ENCODE measurements at regions not wholly inside any gene's neighbourhood (a gene's known extent, or its start where the extent isn't known, plus 50 kb on each side); places are given as distances from the start of the nearest gene placed in this dataset.

- TF ChIP-seq, protein P1, sequence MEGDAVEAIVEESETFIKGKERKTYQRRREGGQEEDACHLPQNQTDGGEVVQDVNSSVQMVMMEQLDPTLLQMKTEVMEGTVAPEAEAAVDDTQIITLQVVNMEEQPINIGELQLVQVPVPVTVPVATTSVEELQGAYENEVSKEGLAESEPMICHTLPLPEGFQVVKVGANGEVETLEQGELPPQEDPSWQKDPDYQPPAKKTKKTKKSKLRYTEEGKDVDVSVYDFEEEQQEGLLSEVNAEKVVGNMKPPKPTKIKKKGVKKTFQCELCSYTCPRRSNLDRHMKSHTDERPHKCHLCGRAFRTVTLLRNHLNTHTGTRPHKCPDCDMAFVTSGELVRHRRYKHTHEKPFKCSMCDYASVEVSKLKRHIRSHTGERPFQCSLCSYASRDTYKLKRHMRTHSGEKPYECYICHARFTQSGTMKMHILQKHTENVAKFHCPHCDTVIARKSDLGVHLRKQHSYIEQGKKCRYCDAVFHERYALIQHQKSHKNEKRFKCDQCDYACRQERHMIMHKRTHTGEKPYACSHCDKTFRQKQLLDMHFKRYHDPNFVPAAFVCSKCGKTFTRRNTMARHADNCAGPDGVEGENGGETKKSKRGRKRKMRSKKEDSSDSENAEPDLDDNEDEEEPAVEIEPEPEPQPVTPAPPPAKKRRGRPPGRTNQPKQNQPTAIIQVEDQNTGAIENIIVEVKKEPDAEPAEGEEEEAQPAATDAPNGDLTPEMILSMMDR (IDR thresholded peaks at IDR 0.05; ENCODE audit: low read depth, low read length, poor library complexity, severe bottlenecking): no peak
- TF ChIP-seq EZH2phosphoT487 (IDR thresholded peaks at IDR 0.05; ENCODE audit: borderline replicate concordance, low read length): no peak
- no peaks in the 10 kb centered on the region for H3K79me2 ChIP-seq (ENCODE audit: control insufficient read depth, low read length)
- H3K9me2 ChIP-seq (replicated peaks; ENCODE audit: control insufficient read depth, low read length): no peaks in the 10 kb centered on the region
- H3K9me3 ChIP-seq (ENCODE audit: control insufficient read depth, insufficient read depth, low read length): no peaks in the 10 kb centered on the region
- H3F3A ChIP-seq (ENCODE audit: control insufficient read depth, insufficient read depth): no peaks in the 10 kb centered on the region
- no peak overlapping the region for H3K4me2 ChIP-seq (ENCODE audit: low read length)
- H4K20me1 ChIP-seq (ENCODE audit: control insufficient read depth, insufficient read depth, low read depth, low read length): no peaks in the 10 kb centered on the region
- H3K36me3 ChIP-seq (ENCODE audit: control insufficient read depth, low read length): no peaks in the 10 kb centered on the region
- H3K4me3 ChIP-seq (ENCODE audit: low read length): no peak overlapping the region
- no peak overlapping the region for H3K27ac ChIP-seq (ENCODE audit: low read depth, low read length)
- no peaks in the 10 kb centered on the region for H3K4me1 ChIP-seq (ENCODE audit: control insufficient read depth, low read length)
- no peaks in the 10 kb centered on the region for H3K27me3 ChIP-seq (ENCODE audit: control insufficient read depth, low read length)
Measured at GRCh38 chr2:75925331-75926024, 214.8 kb upstream of the GCFC2 start.

GRCh38 chr2:75922191-75922590 lies 211.5 kb upstream of the GCFC2 start:
- TF ChIP-seq EZH2phosphoT487 (IDR thresholded peaks at IDR 0.05; ENCODE audit: borderline replicate concordance, low read length): no peak
- TF ChIP-seq, protein P1 (IDR thresholded peaks at IDR 0.05; ENCODE audit: low read depth, low read length, poor library complexity, severe bottlenecking): no peak
- Histone ChIP-seq H3K4me3 (ENCODE audit: low read length) (no peak overlapping the region), H3K36me3 (ENCODE audit: control insufficient read depth, low read length) (no peaks in the 10 kb centered on the region), H3K27me3 (ENCODE audit: control insufficient read depth, low read length) (no peaks in the 10 kb centered on the region), H4K20me1 (ENCODE audit: control insufficient read depth, insufficient read depth, low read depth, low read length) (no peaks in the 10 kb centered on the region), H3K9me3 (ENCODE audit: control insufficient read depth, insufficient read depth, low read length) (no peaks in the 10 kb centered on the region), H3K4me2 (ENCODE audit: low read length) (no peak overlapping the region), H3K4me1 (ENCODE audit: control insufficient read depth, low read length) (no peaks in the 10 kb centered on the region), H3F3A (ENCODE audit: control insufficient read depth, insufficient read depth) (no peaks in the 10 kb centered on the region), H3K79me2 (ENCODE audit: control insufficient read depth, low read length) (no peaks in the 10 kb centered on the region), H3K9me2 (replicated peaks; ENCODE audit: control insufficient read depth, low read length) (no peaks in the 10 kb centered on the region), H3K27ac (ENCODE audit: low read depth, low read length) (no peak overlapping the region)

DNA sequence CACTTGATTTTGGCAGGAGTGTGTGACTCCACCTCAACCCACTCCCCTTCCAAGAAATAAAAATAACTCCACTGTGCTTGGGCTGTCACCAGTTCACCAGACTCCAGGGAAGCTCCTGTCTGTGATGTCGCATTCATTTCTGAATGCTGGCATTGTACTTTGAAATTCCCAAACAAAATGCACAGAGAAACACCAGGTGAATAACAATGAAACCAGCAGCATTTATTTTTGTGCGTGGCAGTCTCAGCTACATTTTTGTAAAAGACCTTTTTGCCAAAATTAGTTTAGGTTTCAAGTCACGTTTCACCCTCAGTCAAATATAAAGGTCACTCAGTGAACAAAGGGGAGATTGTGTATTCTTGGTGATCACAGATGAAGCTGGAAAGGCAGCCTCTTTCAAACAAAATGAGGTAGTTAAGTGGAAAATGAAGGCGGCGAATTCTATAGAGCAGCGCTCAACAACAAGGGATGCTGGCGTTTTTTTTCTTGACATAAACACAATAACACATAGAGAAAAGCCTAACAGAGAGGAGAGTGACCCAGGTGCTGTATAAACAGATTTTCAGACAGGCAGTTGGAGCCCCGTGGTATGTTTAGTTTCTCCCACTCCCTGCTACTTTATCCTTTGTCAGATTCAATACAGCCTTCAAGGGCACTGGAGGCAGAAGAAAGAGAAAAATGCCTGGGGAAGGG lies 210.3 kb upstream of the GCFC2 start:
- Histone ChIP-seq H3F3A (ENCODE audit: control insufficient read depth, insufficient read depth) (no peaks in the 10 kb centered on the region), H3K36me3 (ENCODE audit: control insufficient read depth, low read length) (no peaks in the 10 kb centered on the region), H3K27ac (ENCODE audit: low read depth, low read length) (no peak overlapping the region), H3K9me3 (ENCODE audit: control insufficient read depth, insufficient read depth, low read length) (no peaks in the 10 kb centered on the region), H4K20me1 (ENCODE audit: control insufficient read depth, insufficient read depth, low read depth, low read length) (no peaks in the 10 kb centered on the region), H3K4me1 (ENCODE audit: control insufficient read depth, low read length) (no peaks in the 10 kb centered on the region), H3K4me2 (ENCODE audit: low read length) (no peak overlapping the region), H3K4me3 (ENCODE audit: low read length) (no peak overlapping the region), H3K9me2 (replicated peaks; ENCODE audit: control insufficient read depth, low read length) (no peaks in the 10 kb centered on the region), H3K79me2 (ENCODE audit: control insufficient read depth, low read length) (no peaks in the 10 kb centered on the region), H3K27me3 (ENCODE audit: control insufficient read depth, low read length) (no peaks in the 10 kb centered on the region)
- TF ChIP-seq, protein P1 (IDR thresholded peaks at IDR 0.05; ENCODE audit: low read depth, low read length, poor library complexity, severe bottlenecking): no peak
- no peak for TF ChIP-seq EZH2phosphoT487 (IDR thresholded peaks at IDR 0.05; ENCODE audit: borderline replicate concordance, low read length)
